ENCODE measurements at regions not wholly inside any gene's neighbourhood (a gene's known extent, or its start where the extent isn't known, plus 50 kb on each side); places are given as distances from the start of the nearest gene placed in this dataset.

DNA sequence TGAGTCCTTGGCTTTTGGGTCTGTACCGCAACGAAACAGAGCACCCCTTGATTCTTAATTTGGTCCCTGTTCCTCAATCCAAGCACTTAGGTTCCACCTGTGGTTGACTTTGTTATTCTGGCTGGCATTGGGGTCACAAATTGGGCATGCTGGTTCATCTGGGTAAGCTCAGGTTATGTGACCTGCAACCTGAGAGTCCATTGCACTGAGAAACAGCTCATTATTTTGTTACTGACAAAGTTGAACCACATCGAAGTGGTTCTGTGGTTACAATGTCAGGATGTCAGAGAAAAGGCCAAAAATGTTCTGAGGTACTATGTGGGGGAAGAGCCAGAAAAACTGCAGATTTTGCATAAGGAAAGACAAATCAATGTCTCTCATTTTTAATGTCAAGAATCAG lies 74.2 kb downstream of the ZNF621 start:
- TF ChIP-seq EZH2 (IDR thresholded peaks at IDR 0.05; ENCODE audit: insufficient read depth, poor library complexity, severe bottlenecking) (no peak), EZH2phosphoT487 (IDR thresholded peaks at IDR 0.05; ENCODE audit: insufficient read depth, low read depth) (no peak)
